ENCODE measurements at regions not wholly inside any gene's neighbourhood (a gene's known extent, or its start where the extent isn't known, plus 50 kb on each side); places are given as distances from the start of the nearest gene placed in this dataset.

- TF ChIP-seq ZBTB33 (IDR thresholded peaks at IDR 0.05; ENCODE audit: extremely low read depth, insufficient replicate concordance, low read length), result no peak
These were observed 379.0 kb upstream of the SGO1 start (continued) for GRCh38 chr3:20564966-20565365.

GRCh38 chr3:20563985-20564384 lies 378.0 kb upstream of the SGO1 start:
- ChIA-PET RAD21 (ENCODE audit: low non-redundant PET in 1 of 2, low total read pairs in 2 of 2, uncharacterized antibody in 2 of 2, unreplicated experiment in 2 of 2) (no interaction called here), CTCF (no interaction called here), POLR2A (no interaction called here)
- Histone ChIP-seq H3K27me3 (ENCODE audit: insufficient read depth, low read length) (no peaks in the 10 kb centered on the region), H3K4me1 (ENCODE audit: control insufficient read depth in 1 of 2, insufficient read depth in 2 of 2, low read length in 2 of 2) (no peaks in the 10 kb centered on the region), H3K79me2 (ENCODE audit: insufficient read depth, low read length) (no peaks in the 10 kb centered on the region), H3K4me3 (replicated peaks in 1 of 2; ENCODE audit: low read depth in 1 of 2, low read length in 2 of 2) (no peak overlapping the region), H3K9me2 (ENCODE audit: insufficient read depth) (no peaks in the 10 kb centered on the region), H3K27ac (ENCODE audit: low read depth, low read length) (no peak overlapping the region), H2AFZ (ENCODE audit: low read depth, low read length, poor library complexity, severe bottlenecking) (no peak overlapping the region), H3K9me3 (ENCODE audit: control insufficient read depth in 1 of 2, insufficient read depth in 1 of 2, low read depth in 1 of 2, low read length in 2 of 2) (peaks cover 0 to 6% of the 10 kb centered on the region in 2 experiments; a peak in 2 of 4 replicates), H3K36me3 (ENCODE audit: control insufficient read depth in 1 of 2, insufficient read depth in 2 of 2, low read length in 2 of 2) (no peaks in the 10 kb centered on the region), H3K9ac (ENCODE audit: low read length) (no peak overlapping the region), H4K20me1 (ENCODE audit: insufficient read depth) (no peaks in the 10 kb centered on the region), H3K4me2 (ENCODE audit: low read length) (no peak overlapping the region)
- DNase-seq (ENCODE audit: low read depth, low spot score) (no peak), ATAC-seq (no peak)
- no TSS peak for BruUV-seq (replicated peaks)
- intact Hi-C loops (cut with micrococcal nuclease), result no loop called here
- TF ChIP-seq ELF1 (IDR thresholded peaks at IDR 0.05; ENCODE audit: borderline replicate concordance, low read depth) (no peak), EGR1 (IDR thresholded peaks at IDR 0.05; ENCODE audit: low read depth) (no peak), EZH2phosphoT487 (IDR thresholded peaks at IDR 0.05; ENCODE audit: borderline replicate concordance) (no peak), SP1 (IDR thresholded peaks at IDR 0.05; ENCODE audit: low read depth) (no peak), SRF (IDR thresholded peaks at IDR 0.05; ENCODE audit: low read depth) (no peak), ZFX (IDR thresholded peaks at IDR 0.05) (no peak), CBX3 (IDR thresholded peaks at IDR 0.05; ENCODE audit: low read depth) (no peak), POLR2AphosphoS5 (IDR thresholded peaks at IDR 0.05; ENCODE audit: low read depth, low read length) (no peak), ZBTB33 (IDR thresholded peaks at IDR 0.05; ENCODE audit: extremely low read depth, insufficient replicate concordance, low read length) (no peak), MAX (IDR thresholded peaks at IDR 0.05) (no peak), SIN3A (IDR thresholded peaks at IDR 0.05; ENCODE audit: low read depth) (no peak)

Data from HCT116 (cell line).